ENCODE measurements at regions not wholly inside any gene's neighbourhood (a gene's known extent, or its start where the extent isn't known, plus 50 kb on each side); places are given as distances from the start of the nearest gene placed in this dataset.

GRCh38 chr6:1113916-1114540 is 197.9 kb upstream of the FOXQ1 start:
- DNase-seq, result no peak

GRCh38 chr6:1111361-1111760 is 200.5 kb upstream of the FOXQ1 start:
- DNase-seq, result no peak

- DNase-seq, result no peak
Measured at GRCh38 chr6:1110941-1111349, 201.0 kb upstream of the FOXQ1 start.

- no peak for DNase-seq
Measured at GRCh38 chr6:1110164-1110563, 201.7 kb upstream of the FOXQ1 start.

GRCh38 chr6:1109134-1109533 is 202.8 kb upstream of the FOXQ1 start:
- DNase-seq, result no peak

GRCh38 chr6:1108198-1108597 is 203.7 kb upstream of the FOXQ1 start:
- DNase-seq, result no peak

GRCh38 chr6:1107578-1107977 is 204.3 kb upstream of the FOXQ1 start:
- DNase-seq, result no peak

- DNase-seq, result no peak
Measured at GRCh38 chr6:1105833-1106400, 206.0 kb upstream of the FOXQ1 start.

GRCh38 chr6:1104988-1105670 is 206.8 kb upstream of the FOXQ1 start:
- no peak for DNase-seq

- DNase-seq, result no peak
Measured at GRCh38 chr6:1103945-1104623, 207.8 kb upstream of the FOXQ1 start.

- no peak for DNase-seq
Measured at GRCh38 chr6:1103021-1103420, 208.9 kb upstream of the FOXQ1 start.

GRCh38 chr6:1100269-1100668 is 211.6 kb upstream of the FOXQ1 start:
- no peak for DNase-seq

GRCh38 chr6:1099264-1099663 is 212.6 kb upstream of the FOXQ1 start:
- no peak for DNase-seq

GRCh38 chr6:1096967-1097765 is 214.7 kb upstream of the FOXQ1 start:
- no peak for DNase-seq

- DNase-seq, result no peak
Measured at GRCh38 chr6:1094306-1094705, 217.6 kb upstream of the FOXQ1 start.

GRCh38 chr6:1091900-1092299 is 220.0 kb upstream of the FOXQ1 start:
- DNase-seq, result no peak

- DNase-seq, result no peak
Measured at GRCh38 chr6:1089859-1090258, 222.0 kb upstream of the FOXQ1 start.

GRCh38 chr6:1088492-1089001 is 223.4 kb upstream of the FOXQ1 start:
- DNase-seq, result no peak

GRCh38 chr6:1087154-1087843 is 224.6 kb upstream of the FOXQ1 start:
- no peak for DNase-seq

- no peak for DNase-seq
Measured at GRCh38 chr6:1086446-1087153, 225.3 kb upstream of the FOXQ1 start.

GRCh38 chr6:1082285-1082935 is 229.5 kb upstream of the FOXQ1 start:
- no peak for DNase-seq
